HG03139 (cell line): ENCODE measurements at regions not wholly inside any gene's neighbourhood (a gene's known extent, or its start where the extent isn't known, plus 50 kb on each side); places are given as distances from the start of the nearest gene placed in this dataset.

ENCODE experiments used
- ATAC-seq: cut with Tn5 transposase; IDR thresholded peaks from one replicate; pipeline ENCODE4 v1.9.1; 2021; ENCODE audit not compliant: unreplicated experiment

- ATAC-seq = no peak
These were observed 340.6 kb downstream of the SOX2 start for GRCh38 chr3:182052332-182052731.

DNA sequence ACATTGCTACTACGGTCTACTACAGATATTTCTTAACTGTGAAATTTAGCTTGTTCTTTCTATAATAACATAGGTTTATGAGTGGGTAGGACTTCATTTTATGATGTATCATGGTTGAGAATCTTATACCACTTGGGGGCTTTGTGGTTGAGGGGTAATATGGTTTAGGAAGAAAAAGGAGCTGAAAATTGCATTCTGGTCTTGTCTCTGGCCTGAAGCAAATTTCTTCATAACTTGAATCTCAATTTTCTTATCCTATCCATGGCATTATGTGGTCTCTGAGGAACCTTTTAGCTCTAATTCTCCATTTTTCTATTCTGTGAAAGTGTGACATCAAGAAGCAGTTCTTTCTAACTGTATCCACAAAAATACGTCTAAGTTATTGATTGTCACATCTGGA lies 341.0 kb downstream of the SOX2 start:
- ATAC-seq = no peak

- no peak for ATAC-seq
These were observed 346.8 kb downstream of the SOX2 start for GRCh38 chr3:182058488-182058887.

- ATAC-seq = no peak
These were observed 352.0 kb downstream of the SOX2 start for GRCh38 chr3:182063742-182064141.

DNA sequence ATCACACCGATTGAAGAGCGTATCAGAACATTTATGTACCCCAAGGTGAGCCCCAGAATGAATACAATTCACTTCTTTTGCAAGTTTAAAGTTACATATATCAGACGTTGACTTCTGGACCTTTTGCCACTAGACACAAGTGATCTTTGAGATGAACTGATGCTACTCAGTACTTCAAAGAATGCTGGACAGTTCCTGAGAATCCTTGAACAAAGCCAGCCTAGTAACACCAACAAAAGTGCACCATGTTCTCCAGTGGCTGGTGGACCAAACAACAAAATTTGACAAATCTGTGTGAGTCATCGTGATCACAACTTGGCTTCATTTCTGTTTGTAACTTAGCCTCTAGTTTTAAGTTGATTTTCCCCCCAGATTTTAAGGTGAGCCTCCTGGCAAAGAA lies 355.7 kb downstream of the SOX2 start:
- ATAC-seq = no peak

DNA sequence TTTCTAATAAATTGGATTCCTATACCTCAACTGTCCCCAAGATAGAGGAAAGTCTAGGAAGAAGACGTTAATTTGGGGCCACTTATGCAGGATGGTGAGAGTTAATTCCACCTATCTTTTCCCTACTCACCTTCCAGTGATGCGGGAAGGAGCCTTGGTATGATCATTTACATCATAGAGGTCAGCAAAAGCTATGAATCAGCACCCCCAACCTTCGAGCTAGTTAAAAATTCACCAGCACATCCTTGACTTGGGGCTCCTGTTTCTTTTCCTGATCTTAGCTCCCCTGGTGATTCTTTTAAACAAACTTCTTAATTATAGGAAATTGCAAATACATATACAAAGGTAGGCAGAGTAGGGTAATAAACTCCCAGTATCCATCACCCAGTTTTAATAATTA lies 366.6 kb downstream of the SOX2 start:
- ATAC-seq = no peak

- no peak for ATAC-seq
These were observed 367.2 kb downstream of the SOX2 start for GRCh38 chr3:182078929-182079328.

DNA sequence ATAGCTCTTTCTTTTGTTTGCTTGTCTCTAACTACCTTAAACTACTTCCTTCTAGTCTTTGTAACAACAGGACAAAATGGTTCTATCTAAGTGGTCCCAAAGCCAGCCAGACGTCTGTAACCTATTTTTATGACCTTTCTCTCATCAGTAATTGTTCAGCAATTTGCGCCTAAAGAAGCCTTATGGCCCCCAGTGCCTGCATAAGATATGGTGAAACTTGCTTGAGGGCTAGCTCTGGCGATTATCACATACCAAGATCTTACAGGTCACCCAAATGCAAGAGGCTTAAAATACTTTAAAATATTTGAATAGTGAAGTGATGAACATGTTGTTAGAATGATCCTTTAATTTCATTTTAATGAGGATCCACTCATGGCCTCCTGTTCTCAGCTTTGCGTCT lies 369.4 kb downstream of the SOX2 start:
- no peak for ATAC-seq

GRCh38 chr3:182083112-182083511 lies 371.4 kb downstream of the SOX2 start:
- no peak for ATAC-seq

DNA sequence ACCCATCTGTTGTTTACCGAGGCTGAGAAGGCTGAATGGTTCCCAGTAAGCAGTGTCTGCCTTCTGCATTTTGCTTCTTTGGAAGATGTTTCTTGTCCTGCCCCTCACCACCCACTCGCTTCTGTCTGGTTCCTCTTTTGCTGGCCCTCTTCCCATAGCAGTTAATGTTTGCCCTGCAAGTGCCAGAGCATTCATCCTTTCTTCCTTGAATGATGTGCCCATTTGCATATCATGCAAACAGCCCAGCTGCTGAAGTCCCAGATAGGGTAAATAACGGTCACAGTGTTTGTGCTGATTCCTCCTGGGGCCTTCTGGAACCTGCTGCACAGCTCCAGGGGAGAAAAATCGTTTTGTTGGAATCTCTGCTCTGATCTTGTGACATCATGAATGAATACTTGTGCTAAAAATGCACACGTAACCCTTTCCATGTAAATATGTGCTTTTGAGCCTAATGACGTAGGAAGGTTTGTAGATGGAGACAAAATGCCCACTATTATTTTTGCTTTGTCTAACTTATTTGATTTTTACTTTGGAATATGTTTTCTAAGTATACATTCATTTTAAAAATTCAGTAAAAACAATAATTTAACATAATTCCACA lies 381.0 kb downstream of the SOX2 start:
- ATAC-seq = peak; percentile 82

DNA sequence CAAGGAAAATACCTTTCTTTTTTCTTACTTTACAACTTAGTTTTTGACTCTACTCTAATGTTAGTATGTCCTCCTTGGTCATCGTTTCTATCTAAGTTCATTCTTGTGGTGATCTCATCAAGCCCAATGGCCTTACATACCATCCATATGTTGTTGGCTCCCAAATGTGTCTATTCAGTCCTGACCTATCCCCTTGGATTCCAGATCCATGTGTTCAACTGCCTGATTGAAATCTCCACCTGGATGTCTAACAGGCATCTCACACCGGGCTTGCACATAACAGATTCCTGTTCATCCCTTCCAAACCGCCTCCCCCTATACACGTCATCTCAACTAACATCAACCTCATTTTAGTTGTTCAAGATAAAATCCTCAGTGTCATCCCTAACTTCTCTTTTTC lies 382.6 kb downstream of the SOX2 start:
- ATAC-seq = no peak

- no peak for ATAC-seq
These were observed 393.2 kb downstream of the SOX2 start for GRCh38 chr3:182104881-182105280.

DNA sequence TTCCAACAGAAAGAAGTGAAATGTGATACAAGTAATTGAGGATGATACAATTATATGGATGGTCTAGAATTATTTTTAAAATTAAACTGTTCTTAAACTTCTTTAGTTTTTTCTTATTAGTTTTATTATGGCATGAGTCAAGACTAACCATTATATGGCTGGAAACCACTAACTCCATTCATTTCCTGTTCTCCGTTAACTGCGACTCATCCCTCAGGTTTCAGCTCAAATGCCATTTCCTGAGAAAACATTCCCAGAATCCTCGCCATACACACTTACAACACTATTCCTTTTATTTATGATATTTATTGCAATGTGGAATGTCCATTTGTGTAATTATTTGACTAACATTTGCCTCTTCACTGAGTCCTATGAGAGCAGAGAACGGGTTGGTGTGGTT lies 394.1 kb downstream of the SOX2 start:
- no peak for ATAC-seq

DNA sequence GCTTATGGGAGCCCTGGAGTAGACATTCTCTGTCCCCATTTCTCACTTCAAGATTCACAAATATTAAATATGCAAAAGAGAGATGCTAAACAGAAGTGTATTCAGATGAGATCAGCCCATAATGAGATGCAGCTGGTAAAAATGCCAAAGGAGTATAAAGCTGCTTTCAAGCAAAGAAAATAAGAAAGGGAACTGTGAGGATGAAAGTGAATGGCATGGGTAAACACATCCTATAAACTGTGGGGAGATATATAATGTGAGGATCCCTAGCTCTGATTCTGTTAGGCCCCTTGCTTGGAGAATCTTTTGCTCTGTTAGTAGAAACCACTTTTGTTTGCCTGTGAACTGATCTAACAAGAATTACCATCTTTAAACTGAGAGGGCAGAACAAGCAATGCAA lies 396.6 kb downstream of the SOX2 start:
- ATAC-seq = no peak

- no peak for ATAC-seq
These were observed 400.2 kb downstream of the SOX2 start for GRCh38 chr3:182111967-182112366.

DNA sequence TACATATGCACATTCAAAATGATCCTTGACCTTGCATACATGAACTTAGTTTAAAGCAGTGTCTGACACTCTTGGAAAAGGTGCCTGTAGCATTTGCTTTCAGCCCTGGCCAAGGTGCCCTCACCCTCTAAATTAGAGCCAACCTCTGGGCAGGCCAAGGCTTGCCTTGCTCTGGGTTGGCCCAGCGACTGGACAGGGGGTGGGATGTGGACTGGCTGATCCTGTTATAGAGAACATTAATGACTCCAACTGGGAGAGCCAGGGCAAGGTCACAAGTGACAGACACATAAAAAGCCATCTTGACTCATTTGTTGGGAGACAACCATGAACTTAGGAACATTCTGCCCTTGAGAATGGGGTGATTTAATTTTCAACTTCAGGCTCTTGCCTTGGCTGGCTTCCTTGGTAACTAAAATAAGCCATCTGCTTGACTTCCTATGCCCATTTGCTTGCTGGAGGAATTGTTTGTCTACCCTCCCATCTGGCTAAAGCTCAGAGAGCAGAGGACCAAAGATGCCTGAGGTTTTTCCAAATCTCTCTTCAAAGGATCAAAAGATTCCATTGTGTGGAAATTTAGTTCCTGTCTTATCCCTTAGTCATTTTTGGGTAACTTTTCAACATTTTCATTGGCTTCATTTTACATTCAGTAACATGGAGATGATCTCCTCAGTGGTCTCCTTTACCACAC lies 403.7 kb downstream of the SOX2 start:
- no peak for ATAC-seq

DNA sequence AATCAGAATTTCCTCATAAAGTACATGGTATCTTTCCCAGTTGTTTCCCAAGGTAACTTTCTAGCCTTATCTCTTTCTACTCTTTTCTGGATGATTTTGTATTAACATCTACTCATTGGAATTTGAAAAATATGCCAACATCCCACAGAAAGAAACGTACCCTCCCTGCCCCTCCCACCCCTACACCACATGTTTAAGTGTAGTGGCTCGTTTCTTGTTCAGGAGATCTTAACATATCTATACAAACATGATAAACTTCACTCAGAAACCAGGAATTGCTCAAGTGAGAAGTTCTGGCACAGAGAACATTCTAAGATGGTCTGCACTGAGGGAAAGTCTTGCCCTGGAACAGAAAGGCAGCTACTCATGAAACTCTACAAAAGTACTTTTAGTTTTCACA lies 404.7 kb downstream of the SOX2 start:
- ATAC-seq = no peak

- no peak for ATAC-seq
These were observed 405.4 kb downstream of the SOX2 start for GRCh38 chr3:182117131-182117530.

GRCh38 chr3:182117583-182117982 lies 405.9 kb downstream of the SOX2 start:
- no peak for ATAC-seq

DNA sequence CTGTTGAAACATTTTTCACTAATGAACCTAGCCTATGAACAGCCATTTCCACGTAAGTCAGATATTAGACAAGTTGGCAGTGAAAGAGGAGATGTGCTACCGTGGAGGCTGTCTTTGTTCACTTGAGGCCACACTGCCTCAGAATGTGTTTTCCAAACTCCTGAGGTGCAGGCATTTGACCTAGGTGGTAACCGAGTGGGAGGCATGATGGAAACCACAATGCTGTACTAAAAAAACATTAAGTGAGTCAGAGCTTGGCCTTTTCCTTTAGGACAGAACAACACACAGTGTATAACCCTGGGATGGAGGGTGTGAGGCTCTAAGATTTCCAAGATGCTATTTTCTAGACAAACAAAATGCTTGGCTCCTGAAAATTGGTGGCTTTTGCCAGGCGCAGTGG lies 406.3 kb downstream of the SOX2 start:
- no peak for ATAC-seq

GRCh38 chr3:182121401-182121800 lies 409.7 kb downstream of the SOX2 start:
- no peak for ATAC-seq

- no peak for ATAC-seq
These were observed 411.1 kb downstream of the SOX2 start for GRCh38 chr3:182122779-182123178.

DNA sequence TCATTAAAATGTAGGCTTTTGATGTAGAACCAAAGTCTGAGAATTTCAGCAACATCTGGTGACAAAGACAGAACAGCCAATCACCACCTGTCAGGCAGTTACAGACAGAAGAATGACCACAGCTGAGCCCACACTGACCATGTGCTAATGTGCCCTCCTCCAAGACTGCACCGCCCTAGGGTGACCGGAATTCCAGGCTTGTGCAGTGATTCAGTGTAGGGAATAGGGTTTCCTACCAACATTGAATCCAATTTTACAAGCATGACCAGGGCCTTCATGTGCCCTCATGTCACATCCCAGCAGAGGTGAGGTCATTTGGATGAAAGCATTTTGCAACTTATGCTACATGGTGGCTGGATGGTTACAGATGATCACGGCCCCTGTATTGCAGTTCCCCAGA lies 412.5 kb downstream of the SOX2 start:
- ATAC-seq = no peak
